ENCODE measurements at regions not wholly inside any gene's neighbourhood (a gene's known extent, or its start where the extent isn't known, plus 50 kb on each side); places are given as distances from the start of the nearest gene placed in this dataset.

- no peak for ATAC-seq
- Histone ChIP-seq H3K36me3 (no peaks in the 10 kb centered on the region), H3K9me3 (peaks cover 0 to 12% (median 0%) of the 10 kb centered on the region in 3 donors), H3K27me3 (peaks cover 3% of the 10 kb centered on the region), H3K4me3 (no peak overlapping the region), H3K27ac (no peak overlapping the region), H3K4me1 (no peaks in the 10 kb centered on the region)
- TF ChIP-seq CTCF (IDR thresholded peaks at IDR 0.05) (no peak), EP300 (IDR thresholded peaks at IDR 0.05) (no peak), POLR2AphosphoS5 (IDR thresholded peaks at IDR 0.05) (no peak), POLR2A (IDR thresholded peaks at IDR 0.05) (no peak)
- WGBS, 2 donors (ENCODE audit: low coverage in 1 of 2), result 86% methylated on average over 1 of the region's 1 CpG; no CpG with 5 or more reads in 1 of the 2 donors
These were observed 281.8 kb downstream of the DHX35 start for GRCh38 chr20:39243962-39244361.

GRCh38 chr20:39242614-39243013 lies 280.5 kb downstream of the DHX35 start:
- no peak for ATAC-seq
- TF ChIP-seq EP300 (IDR thresholded peaks at IDR 0.05) (no peak), POLR2A (IDR thresholded peaks at IDR 0.05) (no peak), CTCF (IDR thresholded peaks at IDR 0.05) (no peak), POLR2AphosphoS5 (IDR thresholded peaks at IDR 0.05) (no peak)
- Histone ChIP-seq H3K4me1 (no peaks in the 10 kb centered on the region), H3K4me3 (no peak overlapping the region), H3K36me3 (no peaks in the 10 kb centered on the region), H3K27ac (no peak overlapping the region), H3K9me3 (peaks cover 0 to 12% (median 0%) of the 10 kb centered on the region in 3 donors), H3K27me3 (peaks cover 3% of the 10 kb centered on the region)

DNA sequence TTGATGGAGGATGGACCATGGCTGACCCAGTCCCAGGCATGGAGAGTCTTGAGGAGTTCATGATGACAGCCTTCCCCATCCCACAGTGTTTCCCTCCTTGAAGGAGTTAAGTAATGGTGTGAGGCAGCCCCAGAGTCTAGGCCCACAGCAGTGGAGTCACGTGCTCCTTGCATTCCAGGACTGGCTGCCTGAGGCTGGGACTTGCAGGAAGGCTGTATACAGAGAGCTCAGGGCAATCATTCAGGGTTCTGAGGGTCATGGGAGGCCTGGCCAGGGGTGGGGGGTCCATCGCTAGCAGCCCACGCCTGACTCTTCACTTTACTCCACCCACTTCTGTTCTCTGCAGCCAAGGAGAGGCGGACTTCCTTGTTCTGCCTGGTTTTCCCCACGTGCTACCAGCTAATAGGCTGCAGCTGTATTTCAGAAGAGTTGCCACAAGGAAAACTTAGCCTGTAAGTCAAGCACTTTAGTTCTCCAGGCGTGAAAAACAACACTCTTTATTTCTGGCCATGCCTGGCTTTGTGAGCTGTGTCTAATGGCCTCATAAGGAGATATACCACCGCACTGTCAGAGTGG lies 272.5 kb downstream of the DHX35 start:
- no peaks in the 10 kb centered on the region for H3K9me3 ChIP-seq
- no peak for ATAC-seq
- no peak for TF ChIP-seq CTCF (IDR thresholded peaks at IDR 0.05)
- TF ChIP-seq POLR2A (IDR thresholded peaks at IDR 0.05), result no peak
- no peak for TF ChIP-seq POLR2AphosphoS5 (IDR thresholded peaks at IDR 0.05)
- no peak for TF ChIP-seq EP300 (IDR thresholded peaks at IDR 0.05)
- no peaks in the 10 kb centered on the region for H3K36me3 ChIP-seq
- no peak overlapping the region for H3K27ac ChIP-seq
- peaks cover 11% of the 10 kb centered on the region for H3K27me3 ChIP-seq
- H3K4me3 ChIP-seq, result no peak overlapping the region
- H3K4me1 ChIP-seq, result no peaks in the 10 kb centered on the region
- 50 to 100% methylated on average over 1 to 6 of the region's 7 CpGs for WGBS, 2 donors (ENCODE audit: low coverage in 1 of 2)

- no peak overlapping the region for H3K4me3 ChIP-seq
- no peak overlapping the region for H3K27ac ChIP-seq
- peaks cover 14% of the 10 kb centered on the region for H3K27me3 ChIP-seq
- 88 to 90% methylated on average over 2 of the region's 4 CpGs for WGBS, 2 donors (ENCODE audit: low coverage in 1 of 2)
- H3K36me3 ChIP-seq, result no peaks in the 10 kb centered on the region
- H3K9me3 ChIP-seq, result no peaks in the 10 kb centered on the region
- no peaks in the 10 kb centered on the region for H3K4me1 ChIP-seq
- TF ChIP-seq POLR2A (IDR thresholded peaks at IDR 0.05), result no peak
- no peak for TF ChIP-seq POLR2AphosphoS5 (IDR thresholded peaks at IDR 0.05)
- no peak for TF ChIP-seq CTCF (IDR thresholded peaks at IDR 0.05)
- no peak for TF ChIP-seq EP300 (IDR thresholded peaks at IDR 0.05)
- no peak for ATAC-seq
These were observed 271.6 kb downstream of the DHX35 start for GRCh38 chr20:39233755-39234154.

DNA sequence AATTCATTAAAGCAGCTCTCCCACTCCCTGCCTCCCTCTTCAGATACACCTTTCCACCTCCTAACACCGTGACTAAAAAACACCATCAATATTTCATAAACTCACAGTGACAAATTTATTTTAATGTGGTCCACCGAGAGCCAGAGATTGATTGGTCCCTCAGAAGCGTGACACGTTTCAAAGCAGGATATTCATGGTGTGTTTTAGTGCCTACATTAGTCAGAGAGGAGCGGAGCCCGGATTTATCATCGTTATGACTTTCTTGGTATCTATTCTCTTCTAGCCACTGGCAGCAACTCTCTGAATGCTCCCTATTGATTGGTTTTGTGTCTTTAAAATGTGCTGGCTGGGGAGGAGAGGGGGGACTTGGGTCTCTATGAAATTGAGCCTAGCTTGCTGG lies 265.3 kb downstream of the DHX35 start:
- Histone ChIP-seq H3K4me3 (no peak overlapping the region), H3K9me3 (no peaks in the 10 kb centered on the region), H3K27ac (no peak overlapping the region), H3K27me3 (peaks cover 35% of the 10 kb centered on the region), H3K4me1 (no peaks in the 10 kb centered on the region), H3K36me3 (no peaks in the 10 kb centered on the region)
- WGBS, 2 donors (ENCODE audit: low coverage in 1 of 2), result 27 to 35% methylated on average over 6 of the region's 7 CpGs
- ATAC-seq, result no peak
- TF ChIP-seq CTCF (IDR thresholded peaks at IDR 0.05), result no peak
- no peak for TF ChIP-seq EP300 (IDR thresholded peaks at IDR 0.05)
- TF ChIP-seq POLR2A (IDR thresholded peaks at IDR 0.05), result no peak
- TF ChIP-seq POLR2AphosphoS5 (IDR thresholded peaks at IDR 0.05), result no peak
